ENCODE measurements at regions not wholly inside any gene's neighbourhood (a gene's known extent, or its start where the extent isn't known, plus 50 kb on each side); places are given as distances from the start of the nearest gene placed in this dataset.

- TF ChIP-seq EZH2 (IDR thresholded peaks at IDR 0.05; ENCODE audit: insufficient read depth, poor library complexity, severe bottlenecking), result no peak
- no peak for TF ChIP-seq EZH2phosphoT487 (IDR thresholded peaks at IDR 0.05; ENCODE audit: insufficient read depth, low read depth)
Observed at GRCh38 chr7:68414631-68415425, 1183.4 kb upstream of the AUTS2 start.

All from GM23248 (cell line).